Tibial nerve (tissue), 4 donors: ENCODE measurements at regions not wholly inside any gene's neighbourhood (a gene's known extent, or its start where the extent isn't known, plus 50 kb on each side); places are given as distances from the start of the nearest gene placed in this dataset.

Source experiments
- EP300 ChIP-seq, 2 donors: sonication (generic); formaldehyde crosslinking; IDR thresholded peaks; one replicate each; pipeline ENCODE4 v1.6.1; 2017; ENCODE audit warnings: antibody characterized with exemption in 2 of 2, mild to moderate bottlenecking in 1 of 2
- POLR2A ChIP-seq, 2 donors: fragments of 450-650 bp; IDR thresholded peaks; one replicate each; pipeline ENCODE4 v1.6.1; 2017; ENCODE audit warnings: antibody characterized with exemption in 2 of 2, mild to moderate bottlenecking in 2 of 2, moderate library complexity in 2 of 2
- TF ChIP-seq, protein P1 (sequence below), 5 experiments: fragments of 200-600 bp in 3 of 5; fragments of 450-650 bp in 2 of 5; sonication (generic) in 3 of 5; IDR thresholded peaks; one replicate each; pipeline ENCODE4 v1.5.1; 2016 to 2019; ENCODE audit warnings: antibody characterized with exemption in 5 of 5, mild to moderate bottlenecking in 3 of 5, moderate library complexity in 2 of 5

- TF ChIP-seq, protein P1, sequence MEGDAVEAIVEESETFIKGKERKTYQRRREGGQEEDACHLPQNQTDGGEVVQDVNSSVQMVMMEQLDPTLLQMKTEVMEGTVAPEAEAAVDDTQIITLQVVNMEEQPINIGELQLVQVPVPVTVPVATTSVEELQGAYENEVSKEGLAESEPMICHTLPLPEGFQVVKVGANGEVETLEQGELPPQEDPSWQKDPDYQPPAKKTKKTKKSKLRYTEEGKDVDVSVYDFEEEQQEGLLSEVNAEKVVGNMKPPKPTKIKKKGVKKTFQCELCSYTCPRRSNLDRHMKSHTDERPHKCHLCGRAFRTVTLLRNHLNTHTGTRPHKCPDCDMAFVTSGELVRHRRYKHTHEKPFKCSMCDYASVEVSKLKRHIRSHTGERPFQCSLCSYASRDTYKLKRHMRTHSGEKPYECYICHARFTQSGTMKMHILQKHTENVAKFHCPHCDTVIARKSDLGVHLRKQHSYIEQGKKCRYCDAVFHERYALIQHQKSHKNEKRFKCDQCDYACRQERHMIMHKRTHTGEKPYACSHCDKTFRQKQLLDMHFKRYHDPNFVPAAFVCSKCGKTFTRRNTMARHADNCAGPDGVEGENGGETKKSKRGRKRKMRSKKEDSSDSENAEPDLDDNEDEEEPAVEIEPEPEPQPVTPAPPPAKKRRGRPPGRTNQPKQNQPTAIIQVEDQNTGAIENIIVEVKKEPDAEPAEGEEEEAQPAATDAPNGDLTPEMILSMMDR (IDR thresholded peaks at IDR 0.05) = no peak
- TF ChIP-seq POLR2A (IDR thresholded peaks at IDR 0.05) (no peak), EP300 (IDR thresholded peaks at IDR 0.05) (no peak)
These were observed 335.3 kb downstream of the MYCN start for GRCh38 chr2:16275661-16276060.
